ENCODE measurements at regions not wholly inside any gene's neighbourhood (a gene's known extent, or its start where the extent isn't known, plus 50 kb on each side); places are given as distances from the start of the nearest gene placed in this dataset.

- no peak for TF ChIP-seq CTCF (IDR thresholded peaks at IDR 0.05; ENCODE audit: insufficient read depth, low read length)
- TF ChIP-seq POLR2AphosphoS5 (IDR thresholded peaks at IDR 0.05; ENCODE audit: low read depth), result no peak
- TF ChIP-seq REST (IDR thresholded peaks at IDR 0.05; ENCODE audit: insufficient replicate concordance, low read depth), result no peak
Measured at GRCh38 chr5:109998726-109999125, 309.0 kb downstream of the MAN2A1 start.
